OCI-LY3 (cell line): ENCODE measurements at regions not wholly inside any gene's neighbourhood (a gene's known extent, or its start where the extent isn't known, plus 50 kb on each side); places are given as distances from the start of the nearest gene placed in this dataset.

Source experiments
- H2AFZ ChIP-seq: fragments of 200-600, 300-600 bp; shearing (Covaris generic); 2 replicates; pipeline ENCODE4 v1.6.0; 2014; ENCODE audit warnings: antibody characterized with exemption, low read depth, low read length
- H3K27ac ChIP-seq: fragments of 200-600, 300-600 bp; sonication (generic); 2 replicates; pipeline ENCODE4 v1.5.1; 2014; ENCODE audit warnings: mild to moderate bottlenecking, low read length, moderate library complexity, mixed read lengths
- H3K27me3 ChIP-seq: fragments of 200-600, 300-600 bp; sonication (generic); 2 replicates; pipeline ENCODE4 v1.6.1; 2014; ENCODE audit warnings: low read depth, low read length, mixed read lengths
- H3K36me3 ChIP-seq: fragments of 200-600, 300-600 bp; sonication (generic); replicated peaks from 2 replicates; pipeline ENCODE3; 2014; ENCODE audit warnings: low read depth, low read length, mixed read lengths
- H3K4me1 ChIP-seq: fragments of 300-600, 200-600 bp; sonication (generic); 2 replicates; pipeline ENCODE4 v1.6.1; 2014; ENCODE audit warnings: low read length, mixed read lengths
- H3K4me2 ChIP-seq: fragments of 200-600, 300-600 bp; sonication (generic); 2 replicates; pipeline ENCODE4 v1.6.1; 2014; ENCODE audit warnings: low read length, mixed read lengths
- H3K4me3 ChIP-seq: fragments of 300-600, 200-600 bp; sonication (generic); 2 replicates; pipeline ENCODE4 v1.5.1; 2014; ENCODE audit warnings: antibody characterized with exemption, mild to moderate bottlenecking, low read length, moderate library complexity
- H3K79me2 ChIP-seq: fragments of 300-600, 200-600 bp; shearing (Covaris generic); 2 replicates; pipeline ENCODE4 v1.6.1; 2014; ENCODE audit warnings: mild to moderate bottlenecking, low read length, mixed read lengths
- H3K9ac ChIP-seq: fragments of 300-600, 200-600 bp; shearing (Covaris generic); 2 replicates; pipeline ENCODE4 v1.6.0; 2014; ENCODE audit warnings: mild to moderate bottlenecking, low read length, moderate library complexity
- H3K9me3 ChIP-seq: fragments of 200-600, 300-600 bp; shearing (Covaris generic); 2 replicates; pipeline ENCODE4 v1.6.1; 2014; ENCODE audit warnings: low read length, mixed read lengths; ENCODE audit not compliant: insufficient read depth
- H4K20me1 ChIP-seq: fragments of 200-600, 300-600 bp; sonication (generic); 2 replicates; pipeline ENCODE4 v1.6.1; 2016; ENCODE audit warnings: low read length, mixed read lengths; ENCODE audit not compliant: insufficient read depth
- CTCF ChIP-seq: fragments of 200-600, 300-600 bp; sonication (generic); IDR thresholded peaks from 2 replicates; pipeline ENCODE4 v1.5.1; 2014; ENCODE audit warnings: antibody characterized with exemption, low read length, low read depth
- EZH2phosphoT487 ChIP-seq: fragments of 200-600 bp; shearing (Covaris generic); IDR thresholded peaks from 2 replicates; pipeline ENCODE4 v1.6.1; 2018; ENCODE audit warnings: antibody characterized with exemption, mixed run types, low read depth

GRCh38 chr20:12512755-12513154, 496.0 kb upstream of the SPTLC3 start:
- H3K4me2 ChIP-seq, result no peak overlapping the region
- no peak for TF ChIP-seq CTCF
- no peaks in the 10 kb centered on the region for H3K4me1 ChIP-seq
- H3K9ac ChIP-seq, result no peak overlapping the region
- H4K20me1 ChIP-seq, result no peaks in the 10 kb centered on the region
- no peak overlapping the region for H3K4me3 ChIP-seq
- H3K27ac ChIP-seq, result no peak overlapping the region
- H3K36me3 ChIP-seq, result no peaks in the 10 kb centered on the region
- H3K9me3 ChIP-seq, result no peaks in the 10 kb centered on the region
- no peaks in the 10 kb centered on the region for H3K79me2 ChIP-seq
- no peak overlapping the region for H2AFZ ChIP-seq
- no peaks in the 10 kb centered on the region for H3K27me3 ChIP-seq

- Histone ChIP-seq H3K4me2 (no peak overlapping the region), H3K4me3 (no peak overlapping the region), H4K20me1 (no peaks in the 10 kb centered on the region), H3K27me3 (no peaks in the 10 kb centered on the region), H3K9me3 (no peaks in the 10 kb centered on the region), H3K4me1 (no peaks in the 10 kb centered on the region), H3K36me3 (no peaks in the 10 kb centered on the region), H3K79me2 (no peaks in the 10 kb centered on the region), H2AFZ (no peak overlapping the region), H3K9ac (no peak overlapping the region), H3K27ac (no peak overlapping the region)
- TF ChIP-seq CTCF (no peak), EZH2phosphoT487 (no peak)
Measured at GRCh38 chr20:12528104-12528503, 480.7 kb upstream of the SPTLC3 start.

GRCh38 chr20:12528591-12529041, 480.2 kb upstream of the SPTLC3 start:
- H3K9me3 ChIP-seq, result no peaks in the 10 kb centered on the region
- H3K79me2 ChIP-seq, result no peaks in the 10 kb centered on the region
- H3K27ac ChIP-seq, result no peak overlapping the region
- no peaks in the 10 kb centered on the region for H3K4me1 ChIP-seq
- H3K9ac ChIP-seq, result no peak overlapping the region
- TF ChIP-seq EZH2phosphoT487 (no peak), CTCF (no peak)
- no peak overlapping the region for H2AFZ ChIP-seq
- no peak overlapping the region for H3K4me2 ChIP-seq
- H3K27me3 ChIP-seq, result no peaks in the 10 kb centered on the region
- no peaks in the 10 kb centered on the region for H3K36me3 ChIP-seq
- H4K20me1 ChIP-seq, result no peaks in the 10 kb centered on the region
- H3K4me3 ChIP-seq, result no peak overlapping the region

- no peak overlapping the region for H3K4me3 ChIP-seq
- H2AFZ ChIP-seq, result no peak overlapping the region
- no peak for TF ChIP-seq EZH2phosphoT487
- TF ChIP-seq CTCF, result no peak
- no peaks in the 10 kb centered on the region for H3K27me3 ChIP-seq
- no peak overlapping the region for H3K4me2 ChIP-seq
- no peaks in the 10 kb centered on the region for H3K9me3 ChIP-seq
- H3K36me3 ChIP-seq, result no peaks in the 10 kb centered on the region
- H3K4me1 ChIP-seq, result no peaks in the 10 kb centered on the region
- H3K79me2 ChIP-seq, result no peaks in the 10 kb centered on the region
- no peak overlapping the region for H3K9ac ChIP-seq
- H4K20me1 ChIP-seq, result no peaks in the 10 kb centered on the region
- H3K27ac ChIP-seq, result no peak overlapping the region
Measured at GRCh38 chr20:12531626-12532025, 477.1 kb upstream of the SPTLC3 start.
